ENCODE measurements at regions not wholly inside any gene's neighbourhood (a gene's known extent, or its start where the extent isn't known, plus 50 kb on each side); places are given as distances from the start of the nearest gene placed in this dataset.

DNA sequence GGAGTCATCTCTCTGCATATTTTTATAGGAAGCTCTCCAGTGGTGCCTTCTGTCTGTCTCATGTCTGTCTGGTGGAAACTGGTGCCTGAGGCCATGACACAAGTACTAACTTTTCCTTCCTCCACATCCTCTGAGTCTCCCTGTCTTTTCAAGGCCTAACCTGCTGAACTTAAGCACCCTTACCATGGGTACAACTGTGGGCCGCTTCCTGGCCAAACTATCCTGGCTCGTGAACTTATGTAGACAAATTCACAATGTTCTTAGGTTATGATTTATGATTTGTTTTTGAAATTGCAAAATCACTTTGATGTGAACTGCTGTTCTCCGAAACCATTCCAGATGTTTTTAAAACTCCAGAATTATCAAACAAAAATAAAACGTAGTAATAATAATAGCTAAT is 804.5 kb upstream of the POU3F3 start:
- DNase-seq, result no peak

DNA sequence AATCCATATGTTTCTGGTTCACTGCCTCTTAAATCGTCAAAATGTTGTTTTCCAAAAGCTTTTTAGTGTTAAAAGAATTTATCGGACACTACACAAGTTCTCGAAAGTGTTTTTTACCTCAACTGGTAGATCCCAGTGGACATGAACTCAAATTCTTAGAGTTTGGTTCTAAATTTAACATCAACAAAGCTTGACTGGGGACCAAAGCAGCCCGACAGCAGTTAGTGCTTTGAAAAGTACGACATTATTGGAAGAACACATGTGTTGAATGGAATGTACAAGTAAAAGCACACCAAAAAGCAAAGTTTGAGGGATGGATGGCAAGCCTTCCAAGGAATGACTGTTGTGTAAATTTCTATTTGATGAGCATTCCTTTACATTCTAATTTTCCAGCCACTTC is 803.9 kb upstream of the POU3F3 start:
- no peak for DNase-seq

DNA sequence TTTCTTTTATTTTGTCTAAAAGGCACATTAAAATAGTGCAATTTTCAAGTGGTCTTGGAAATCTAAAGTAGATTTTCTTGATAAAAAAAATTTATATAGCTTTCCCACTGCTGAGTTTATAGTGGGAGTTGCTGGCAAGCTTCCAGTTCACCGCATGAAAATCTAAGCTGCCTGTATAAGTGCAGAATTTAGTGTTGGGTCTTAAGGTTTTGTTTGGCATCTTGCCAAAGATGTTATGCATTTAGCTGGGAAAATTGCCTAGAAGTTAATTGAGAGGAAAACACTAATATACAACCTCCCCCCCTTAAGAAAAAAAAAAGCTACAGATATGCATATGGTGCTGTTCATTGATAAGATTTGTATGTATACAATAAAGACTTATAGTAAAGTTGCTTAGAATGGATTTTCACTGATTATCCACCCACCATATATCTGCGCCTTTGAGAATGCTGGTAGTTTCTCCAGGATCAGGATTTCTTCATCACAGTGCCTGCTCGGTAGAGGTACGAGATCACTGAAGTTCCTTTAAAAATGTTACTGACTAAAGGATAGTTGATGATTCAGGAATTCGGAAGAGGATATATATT is 803.2 kb upstream of the POU3F3 start:
- no peak for DNase-seq

DNA sequence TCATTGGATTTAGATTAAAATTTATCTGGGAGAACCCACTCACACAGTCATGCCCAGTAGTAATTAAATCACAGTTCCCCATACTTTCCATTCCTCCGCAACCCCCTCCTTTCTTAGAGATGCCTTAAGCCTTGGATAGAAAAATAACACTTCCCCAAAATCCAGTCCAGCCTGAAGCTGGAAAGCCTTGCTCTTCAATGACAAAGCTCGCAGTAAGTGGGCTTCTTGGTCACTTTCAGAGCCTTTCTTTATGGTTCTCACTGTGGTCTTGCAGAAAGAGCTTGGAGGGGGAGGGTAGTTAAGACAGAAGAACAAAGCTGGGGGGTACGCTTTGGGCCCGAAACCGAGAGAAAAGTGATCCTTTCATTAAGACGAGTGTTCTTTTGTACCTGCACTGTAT is 802.1 kb upstream of the POU3F3 start:
- no peak for DNase-seq

- no peak for DNase-seq
Measured at GRCh38 chr2:104052356-104052755, 801.6 kb upstream of the POU3F3 start.

DNA sequence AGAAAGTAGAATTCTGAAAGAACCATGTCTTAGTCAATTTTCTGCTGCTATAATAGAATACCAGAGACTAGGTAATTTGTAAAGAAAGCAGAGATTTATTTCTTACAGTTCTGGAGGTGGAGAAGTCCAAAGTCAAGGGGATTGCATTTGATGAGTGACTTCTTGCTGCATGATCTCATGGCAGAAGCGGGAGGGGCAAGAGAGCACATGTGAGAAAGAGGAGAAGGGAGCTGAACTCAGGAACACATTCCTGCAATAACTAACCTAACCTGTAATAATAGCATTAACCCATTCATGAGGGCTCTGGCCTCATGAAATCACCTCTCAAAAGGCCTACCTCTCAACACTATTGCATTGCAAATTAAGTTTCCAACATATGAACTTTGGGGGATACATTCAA is 797.5 kb upstream of the POU3F3 start:
- DNase-seq, result no peak

GRCh38 chr2:104068665-104069064 is 785.2 kb upstream of the POU3F3 start:
- DNase-seq, result no peak

DNA sequence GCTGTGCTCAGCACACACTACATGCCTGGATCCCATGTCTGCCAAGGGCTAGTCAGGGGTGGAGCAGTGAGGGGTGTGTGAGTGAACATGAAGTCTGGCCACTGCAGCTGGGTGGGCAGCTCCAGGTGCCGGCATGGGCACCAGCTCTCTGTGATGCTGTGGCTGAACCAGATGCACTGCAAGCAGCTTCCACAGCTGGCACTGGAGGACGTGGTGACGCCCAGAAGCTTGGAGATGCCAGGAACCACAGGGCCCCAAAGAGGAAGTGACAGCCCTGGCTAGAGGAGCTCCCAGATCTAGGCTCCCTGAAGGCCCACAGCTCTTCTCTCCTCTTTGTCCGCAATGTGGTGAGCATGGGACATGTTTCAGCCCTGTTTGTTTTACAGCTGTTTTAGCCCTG is 776.3 kb upstream of the POU3F3 start:
- no peak for DNase-seq

GRCh38 chr2:104078431-104079157 is 775.3 kb upstream of the POU3F3 start:
- DNase-seq, result no peak

DNA sequence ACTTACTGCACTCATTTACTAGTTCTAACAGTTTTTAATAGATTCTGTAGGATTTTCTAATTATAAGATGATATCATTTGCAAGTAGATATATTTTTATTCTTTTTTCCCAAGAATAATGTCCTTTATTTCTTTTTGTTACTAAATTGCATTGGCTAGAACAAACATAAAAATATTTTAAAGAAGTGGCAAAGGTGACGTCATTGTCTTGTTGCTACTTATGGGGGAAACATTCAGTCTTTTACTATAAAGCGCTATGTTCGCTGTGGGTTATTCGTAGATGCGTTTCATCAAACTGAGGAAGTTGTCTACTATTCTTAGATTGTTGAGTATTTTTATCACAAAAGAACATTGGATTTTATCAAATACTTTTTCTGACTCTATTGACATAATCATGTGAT is 765.2 kb upstream of the POU3F3 start:
- DNase-seq, result no peak

DNA sequence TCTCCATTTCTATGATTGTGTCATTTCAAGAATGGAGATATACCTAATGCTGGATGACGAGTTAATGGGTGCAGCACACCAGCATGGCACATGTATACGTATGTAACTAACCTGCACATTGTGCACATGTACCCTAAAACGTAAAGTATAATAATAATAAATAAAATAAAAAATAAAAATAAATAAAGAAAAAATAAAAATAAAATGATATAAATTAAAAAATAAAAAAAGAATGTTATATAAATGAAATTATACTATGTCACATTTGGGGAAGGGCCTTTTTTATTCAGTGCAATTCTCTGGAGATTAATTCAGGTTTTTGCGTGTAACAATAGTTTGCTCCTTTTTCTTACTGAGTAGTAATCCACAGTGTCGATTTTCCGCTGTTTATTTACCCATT is 763.5 kb upstream of the POU3F3 start:
- no peak for DNase-seq

DNA sequence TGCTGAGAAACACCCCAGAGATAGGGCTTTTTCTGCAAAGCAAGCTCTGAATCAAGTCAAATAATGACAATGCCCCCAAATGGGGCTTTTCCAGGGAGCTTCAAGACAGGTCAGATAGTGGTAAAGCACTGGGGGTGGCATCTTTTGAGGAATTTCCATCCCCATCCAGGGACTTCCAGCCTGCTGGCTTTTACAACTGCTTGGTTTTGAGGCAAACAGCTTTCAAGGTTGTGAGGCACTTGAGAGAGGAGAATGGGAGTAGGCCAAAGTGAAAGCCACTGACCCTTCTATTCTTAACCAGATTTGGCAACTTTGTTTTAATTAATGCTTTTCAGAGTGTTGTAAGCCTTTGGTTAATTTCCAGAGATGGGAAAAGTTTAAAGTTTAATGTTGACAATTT is 762.0 kb upstream of the POU3F3 start:
- no peak for DNase-seq

DNA sequence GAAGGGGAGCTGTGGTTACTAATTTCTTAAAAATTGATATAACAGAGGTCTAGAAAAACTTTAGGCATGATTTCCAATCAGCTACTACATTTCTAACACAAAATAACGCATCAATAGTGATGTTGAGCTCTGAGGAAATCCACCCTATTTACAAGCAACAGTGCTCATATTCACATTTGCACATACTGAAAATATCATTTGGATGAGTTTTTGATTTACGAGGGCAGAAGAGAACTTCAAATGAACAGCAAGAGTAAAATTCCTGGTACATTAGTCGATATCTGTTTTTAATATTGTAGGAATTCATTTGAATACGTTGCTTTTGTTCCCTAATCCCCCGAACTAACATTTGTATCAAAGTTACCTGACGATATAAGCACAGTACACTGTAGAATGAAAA is 761.0 kb upstream of the POU3F3 start:
- no peak for DNase-seq

DNA sequence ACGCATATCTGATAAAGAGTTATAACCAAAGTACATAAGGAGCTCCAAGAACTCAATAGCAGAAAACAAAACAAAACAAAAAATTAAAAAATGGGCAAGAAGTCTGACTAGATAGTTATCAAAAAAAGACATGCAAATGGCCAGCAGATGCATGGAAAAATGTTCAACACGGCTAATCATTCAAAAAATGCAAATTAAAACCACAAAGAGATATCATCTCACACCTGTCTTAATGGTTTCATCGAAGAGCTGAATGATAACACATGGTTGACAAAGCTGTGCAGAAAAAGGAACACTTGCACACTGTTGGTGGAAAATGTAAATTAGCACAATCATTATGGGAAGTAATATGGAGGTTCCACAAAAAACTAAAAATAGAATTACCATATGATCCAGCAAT is 751.3 kb upstream of the POU3F3 start:
- DNase-seq, result no peak

DNA sequence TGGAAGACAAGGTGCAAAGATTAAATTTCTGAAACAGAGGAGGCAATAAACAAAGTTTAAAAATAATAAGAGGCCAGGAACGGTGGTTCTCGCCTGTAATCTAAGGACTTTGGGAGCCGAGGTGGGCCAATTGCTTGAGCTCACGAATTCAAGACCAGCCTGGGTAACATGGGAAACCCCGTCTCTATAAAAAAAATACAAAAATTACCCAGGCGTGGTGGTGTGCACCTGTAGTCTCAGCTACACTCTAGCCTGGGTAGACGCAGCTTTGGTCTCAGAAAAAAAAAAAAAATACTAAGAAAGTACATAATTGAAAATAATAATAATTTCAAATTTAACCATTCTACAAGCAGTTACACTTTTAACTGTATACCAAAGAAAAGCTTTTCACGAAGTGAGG is 744.6 kb upstream of the POU3F3 start:
- DNase-seq, result no peak

DNA sequence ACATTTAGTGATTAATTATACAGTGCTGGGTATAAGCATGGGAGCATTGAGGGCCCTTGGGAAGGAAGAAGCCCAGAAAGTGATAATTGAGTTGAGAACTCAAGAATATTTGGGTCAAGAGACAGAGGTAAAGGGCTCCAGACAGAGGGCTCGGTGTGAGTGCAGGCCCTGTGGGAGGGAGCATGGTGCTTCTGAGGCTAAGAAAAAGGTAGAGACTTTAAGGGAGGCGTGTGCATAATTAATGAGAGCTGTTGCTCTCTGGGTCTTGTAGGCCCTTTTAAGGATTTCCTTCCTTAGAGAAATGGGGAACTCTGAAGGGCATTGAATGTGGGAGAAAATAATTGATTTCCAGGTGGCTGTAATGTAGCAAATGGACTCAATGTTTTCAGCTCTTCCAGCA is 735.0 kb upstream of the POU3F3 start:
- no peak for DNase-seq

DNA sequence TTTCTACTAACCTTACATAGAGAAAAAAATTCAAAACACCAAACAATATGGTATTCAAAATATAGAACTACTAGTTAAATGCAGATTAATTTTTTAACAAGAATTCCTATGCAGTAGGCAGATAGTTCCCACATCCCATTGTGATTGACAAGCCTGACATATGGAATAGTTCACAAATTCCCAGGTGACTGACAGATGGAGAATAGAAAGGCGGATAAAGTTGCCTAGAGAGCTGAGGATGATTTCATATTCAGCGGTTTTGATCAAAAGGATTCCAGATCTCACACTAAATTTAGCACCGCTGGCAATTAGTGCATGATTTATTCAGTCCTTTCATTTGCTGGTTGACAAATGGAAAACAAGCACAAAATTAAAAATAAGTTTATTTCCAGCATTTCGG is 733.7 kb upstream of the POU3F3 start:
- DNase-seq, result no peak

- DNase-seq, result no peak
Measured at GRCh38 chr2:104125096-104125495, 728.8 kb upstream of the POU3F3 start.

DNA sequence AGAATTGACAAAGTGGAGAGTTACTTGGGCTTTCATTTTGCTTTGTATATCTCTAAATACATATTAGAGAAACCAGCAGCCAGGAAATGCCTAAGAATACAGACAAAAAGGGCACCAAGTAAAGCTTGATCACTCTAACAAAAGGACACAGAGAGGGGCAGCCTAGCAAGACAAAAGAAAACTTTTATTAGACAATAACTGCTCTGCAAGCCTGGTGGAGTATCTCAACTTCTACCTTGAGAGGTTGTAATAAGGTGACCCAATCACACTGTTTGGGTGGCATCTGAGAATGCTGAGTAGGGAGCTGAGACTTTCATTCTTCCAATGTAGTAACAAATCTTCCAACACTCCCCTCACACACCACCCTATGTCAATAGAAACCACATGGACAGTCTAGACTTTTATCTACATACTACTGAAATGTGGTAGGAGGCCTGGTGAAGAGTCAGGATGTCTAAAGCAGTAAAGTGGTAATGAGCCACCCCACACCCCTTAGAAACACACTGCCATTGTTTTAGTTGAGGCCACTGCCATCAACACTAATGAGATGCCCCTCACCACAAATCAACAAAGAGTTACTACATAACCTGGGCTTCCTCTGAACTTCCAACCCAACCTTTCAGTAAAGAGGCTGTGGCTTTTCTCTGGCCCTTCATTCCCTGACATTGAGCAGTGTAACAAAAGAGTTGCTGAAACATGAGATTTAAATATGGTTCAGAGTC is 726.7 kb upstream of the POU3F3 start:
- DNase-seq, result no peak

- no peak for DNase-seq
Measured at GRCh38 chr2:104140361-104140760, 713.6 kb upstream of the POU3F3 start.

- DNase-seq, result no peak
Measured at GRCh38 chr2:104158191-104158590, 695.7 kb upstream of the POU3F3 start.

DNA sequence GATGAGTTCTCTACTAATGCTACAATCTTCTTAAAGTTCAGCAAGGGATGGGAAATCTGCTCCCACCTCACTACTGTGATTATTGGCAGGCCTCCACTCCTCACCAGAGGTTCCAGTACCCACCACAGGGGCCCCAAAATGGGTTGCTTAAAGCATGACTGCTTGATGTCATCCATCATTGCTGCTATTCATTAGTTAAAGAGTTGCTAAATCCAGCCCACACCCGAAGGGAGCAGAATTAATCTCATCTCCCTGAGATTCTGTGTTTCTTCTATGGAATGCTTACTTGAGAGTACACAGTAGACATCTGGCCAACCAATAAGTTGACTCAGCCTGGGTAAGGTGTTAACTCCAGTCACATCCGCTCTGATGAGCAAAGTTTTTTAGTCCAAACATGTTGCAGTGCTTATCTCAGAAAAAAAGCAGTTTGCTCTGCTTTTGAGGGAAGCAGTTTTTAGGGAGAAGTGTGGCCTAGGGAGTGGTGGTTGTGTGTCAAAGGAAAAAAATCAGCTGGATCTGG is 690.2 kb upstream of the POU3F3 start:
- DNase-seq, result no peak

- DNase-seq, result no peak
Measured at GRCh38 chr2:104164721-104165252, 689.1 kb upstream of the POU3F3 start.

DNA sequence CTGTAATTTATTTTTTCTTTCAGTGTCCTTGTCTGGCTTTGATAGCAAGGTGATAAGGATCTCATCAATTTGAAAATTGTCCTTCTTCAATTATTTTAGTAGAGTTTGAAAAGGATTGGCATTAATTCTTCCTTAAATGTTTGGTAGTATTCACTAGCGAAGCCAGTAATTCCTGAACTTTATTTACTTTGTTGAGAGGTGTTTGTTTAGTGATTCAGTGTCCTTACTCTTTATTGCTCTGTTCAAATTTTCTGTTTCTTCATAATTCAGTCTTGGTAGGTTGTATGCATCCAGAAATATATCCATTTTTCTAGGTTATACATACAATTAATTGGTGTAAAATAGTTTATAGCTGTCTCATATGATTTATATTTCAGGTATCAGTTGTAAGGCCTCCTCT is 676.7 kb upstream of the POU3F3 start:
- DNase-seq, result no peak
